Ishikawa (cell line): ENCODE measurements at regions not wholly inside any gene's neighbourhood (a gene's known extent, or its start where the extent isn't known, plus 50 kb on each side); places are given as distances from the start of the nearest gene placed in this dataset.
A peak's percentile ranks its signal among the peaks of the same experiment; 100 is the strongest.

Experiments
- CEBPB ChIP-seq: IDR thresholded peaks from 2 replicates; pipeline ENCODE4 v1.6.1; 2012
- CREB1 ChIP-seq: IDR thresholded peaks from 2 replicates; pipeline ENCODE4 v1.6.1; 2012; ENCODE audit warnings: low read depth
- EGR1 ChIP-seq: IDR thresholded peaks from 2 replicates; pipeline ENCODE4 v1.6.1; 2012
- EP300 ChIP-seq: IDR thresholded peaks from 2 replicates; pipeline ENCODE4 v1.6.1; 2012; ENCODE audit warnings: borderline replicate concordance
- FOXM1 ChIP-seq: IDR thresholded peaks from 2 replicates; pipeline ENCODE4 v1.6.1; 2012; ENCODE audit warnings: low read depth, borderline replicate concordance
- MAX ChIP-seq: IDR thresholded peaks from 2 replicates; pipeline ENCODE4 v1.6.1; 2012
- NFIC ChIP-seq: IDR thresholded peaks from 2 replicates; pipeline ENCODE4 v1.6.1; 2012
- RAD21 ChIP-seq: IDR thresholded peaks from 2 replicates; pipeline ENCODE4 v1.6.1; 2012; ENCODE audit warnings: low read depth
- REST ChIP-seq: IDR thresholded peaks from 2 replicates; pipeline ENCODE4 v1.6.1; 2012; ENCODE audit warnings: low read depth, mild to moderate bottlenecking
- TAF1 ChIP-seq: IDR thresholded peaks from 2 replicates; pipeline ENCODE4 v1.6.1; 2012; ENCODE audit warnings: low read depth, mild to moderate bottlenecking
- TCF12 ChIP-seq: IDR thresholded peaks from 2 replicates; pipeline ENCODE4 v1.6.1; 2012; ENCODE audit warnings: low read depth
- TEAD4 ChIP-seq: IDR thresholded peaks from 2 replicates; pipeline ENCODE4 v1.6.1; 2012
- YY1 ChIP-seq: IDR thresholded peaks from 2 replicates; pipeline ENCODE4 v1.6.1; 2012; ENCODE audit warnings: low read depth
- ZBTB7A ChIP-seq: IDR thresholded peaks from 2 replicates; pipeline ENCODE4 v1.6.1; 2012; ENCODE audit warnings: low read depth
- TF ChIP-seq, protein P1 (sequence below): IDR thresholded peaks from 2 replicates; pipeline ENCODE4 v1.6.1; 2012

GRCh38 chr11:69423611-69424385, 57.7 kb upstream of the LINC01488 start:
- no peak for TF ChIP-seq FOXM1
- no peak for TF ChIP-seq CREB1
- TF ChIP-seq TEAD4 = no peak
- no peak for TF ChIP-seq TAF1
- no peak for TF ChIP-seq REST
- TF ChIP-seq, protein P1, sequence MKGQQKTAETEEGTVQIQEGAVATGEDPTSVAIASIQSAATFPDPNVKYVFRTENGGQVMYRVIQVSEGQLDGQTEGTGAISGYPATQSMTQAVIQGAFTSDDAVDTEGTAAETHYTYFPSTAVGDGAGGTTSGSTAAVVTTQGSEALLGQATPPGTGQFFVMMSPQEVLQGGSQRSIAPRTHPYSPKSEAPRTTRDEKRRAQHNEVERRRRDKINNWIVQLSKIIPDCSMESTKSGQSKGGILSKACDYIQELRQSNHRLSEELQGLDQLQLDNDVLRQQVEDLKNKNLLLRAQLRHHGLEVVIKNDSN = no peak
- no peak for TF ChIP-seq RAD21
- no peak for TF ChIP-seq ZBTB7A
- TF ChIP-seq TCF12 = no peak
- no peak for TF ChIP-seq CEBPB
- no peak for TF ChIP-seq NFIC
- no peak for TF ChIP-seq EGR1
- TF ChIP-seq YY1 = no peak
- no peak for TF ChIP-seq MAX
- TF ChIP-seq EP300 = no peak

GRCh38 chr11:69424748-69425147, 56.7 kb upstream of the LINC01488 start:
- TF ChIP-seq, protein P1 = no peak
- no peak for TF ChIP-seq MAX
- no peak for TF ChIP-seq RAD21
- no peak for TF ChIP-seq TEAD4
- TF ChIP-seq ZBTB7A = no peak

GRCh38 chr11:69425444-69425843, 56.0 kb upstream of the LINC01488 start:
- no peak for TF ChIP-seq CEBPB
- TF ChIP-seq, protein P1 = peak; percentile 66

DNA sequence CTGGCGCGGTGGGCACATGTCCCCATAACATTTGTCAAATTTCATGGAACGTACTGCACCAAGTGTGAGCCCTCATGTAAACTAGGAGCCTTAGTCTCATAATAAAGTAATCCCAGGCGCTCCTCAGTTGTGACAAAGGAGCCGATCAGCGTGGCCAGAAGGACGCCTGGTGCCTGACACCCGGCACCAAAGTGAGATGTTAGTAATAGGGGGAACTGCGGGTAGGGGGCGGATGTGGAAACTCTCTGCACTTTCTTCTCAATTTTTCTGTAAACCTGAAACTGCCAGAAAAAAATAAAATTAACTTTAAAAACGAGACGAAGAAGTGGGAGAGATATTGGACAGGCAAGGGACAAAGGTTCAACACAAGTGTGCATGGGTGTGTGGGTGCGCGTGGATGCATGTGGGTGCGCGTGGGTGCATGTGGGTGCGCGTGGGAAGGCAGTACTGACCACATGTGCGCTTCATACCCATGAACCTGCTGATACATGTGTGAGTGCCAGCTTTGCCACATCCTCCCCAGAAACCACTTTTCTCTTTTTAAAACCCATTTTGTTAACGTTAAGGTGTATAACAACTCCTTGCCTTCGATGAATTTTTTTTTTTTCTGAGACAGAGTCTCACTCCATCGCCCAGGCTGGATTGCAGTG, 55.4 kb upstream of the LINC01488 start:
- no peak for TF ChIP-seq TAF1
- TF ChIP-seq NFIC = no peak
- no peak for TF ChIP-seq CEBPB
- TF ChIP-seq REST = no peak
- TF ChIP-seq RAD21 = no peak
- TF ChIP-seq ZBTB7A = no peak
- no peak for TF ChIP-seq EP300
- no peak for TF ChIP-seq YY1
- TF ChIP-seq, protein P1 = no peak
- TF ChIP-seq EGR1 = no peak
- TF ChIP-seq TEAD4 = no peak
- TF ChIP-seq TCF12 = no peak

DNA sequence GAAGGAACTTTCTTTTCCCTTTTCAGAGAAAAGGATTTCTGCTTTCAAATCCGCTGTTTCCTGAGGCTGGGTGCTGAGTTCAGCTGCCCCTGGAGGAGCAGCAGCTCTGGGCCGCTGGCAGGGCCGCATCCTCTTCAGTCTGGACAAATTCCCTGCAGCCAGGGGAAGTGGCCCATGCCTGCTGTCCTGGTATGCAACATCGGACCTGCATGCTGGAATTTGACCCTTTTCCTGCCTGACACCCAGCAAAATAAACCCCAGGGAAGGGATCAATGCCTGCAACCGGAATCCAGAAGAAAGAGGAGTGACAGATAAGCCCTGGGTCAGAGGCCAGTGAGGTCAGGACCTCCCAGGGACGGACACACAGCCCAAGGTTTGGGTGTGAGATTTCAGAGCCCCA, 54.1 kb upstream of the LINC01488 start:
- TF ChIP-seq CREB1 = no peak
- 0 out of 2 replicates have a peak, but pooled peaks have one; percentile 24 for TF ChIP-seq TEAD4
